OCI-LY3 (cell line): ENCODE measurements at regions not wholly inside any gene's neighbourhood (a gene's known extent, or its start where the extent isn't known, plus 50 kb on each side); places are given as distances from the start of the nearest gene placed in this dataset.

Experiments
- EZH2phosphoT487 ChIP-seq: fragments of 200-600 bp; shearing (Covaris generic); IDR thresholded peaks from 2 replicates; pipeline ENCODE4 v1.6.1; 2018; ENCODE audit warnings: antibody characterized with exemption, mixed run types, low read depth
- TF ChIP-seq, protein P1 (sequence below): fragments of 200-600, 300-600 bp; sonication (generic); IDR thresholded peaks from 2 replicates; pipeline ENCODE4 v1.5.1; 2014; ENCODE audit warnings: antibody characterized with exemption, low read length, low read depth

DNA sequence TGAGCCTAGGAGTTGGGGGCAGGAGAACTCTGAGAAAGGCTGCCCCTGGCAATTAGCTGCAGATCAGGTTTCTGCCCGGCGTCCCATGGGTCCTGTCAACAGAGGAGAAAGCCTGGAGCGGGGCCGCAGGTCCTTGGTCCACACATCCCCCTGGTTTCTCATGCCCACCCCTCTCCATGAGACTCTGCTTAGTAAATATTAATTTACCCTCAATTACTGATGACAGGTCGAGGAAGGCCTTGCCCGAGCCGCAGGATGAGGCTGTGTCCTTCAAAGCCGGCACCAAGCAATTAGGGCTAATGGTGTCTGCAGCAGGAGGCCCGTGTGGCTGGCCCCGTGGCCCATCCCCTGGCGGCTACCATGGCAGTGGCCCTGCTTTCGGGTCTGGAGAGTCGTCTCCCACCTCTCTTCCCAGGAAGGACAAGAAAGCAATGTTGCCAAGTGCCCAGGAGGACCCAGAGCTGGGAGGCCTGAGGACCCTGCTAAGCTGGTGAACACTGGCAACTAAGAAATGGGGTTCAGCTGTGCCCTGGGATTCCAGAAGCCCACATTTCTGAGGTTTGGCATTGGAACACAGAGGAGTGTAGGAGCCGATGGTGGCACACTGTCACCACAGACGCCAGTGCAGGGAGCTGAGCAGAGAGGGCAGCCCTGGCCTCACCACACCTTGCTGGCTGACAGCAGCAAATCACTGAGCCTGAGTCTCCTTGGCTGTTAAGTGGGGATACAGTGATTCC is 114.6 kb downstream of the CPZ start:
- TF ChIP-seq, protein P1, sequence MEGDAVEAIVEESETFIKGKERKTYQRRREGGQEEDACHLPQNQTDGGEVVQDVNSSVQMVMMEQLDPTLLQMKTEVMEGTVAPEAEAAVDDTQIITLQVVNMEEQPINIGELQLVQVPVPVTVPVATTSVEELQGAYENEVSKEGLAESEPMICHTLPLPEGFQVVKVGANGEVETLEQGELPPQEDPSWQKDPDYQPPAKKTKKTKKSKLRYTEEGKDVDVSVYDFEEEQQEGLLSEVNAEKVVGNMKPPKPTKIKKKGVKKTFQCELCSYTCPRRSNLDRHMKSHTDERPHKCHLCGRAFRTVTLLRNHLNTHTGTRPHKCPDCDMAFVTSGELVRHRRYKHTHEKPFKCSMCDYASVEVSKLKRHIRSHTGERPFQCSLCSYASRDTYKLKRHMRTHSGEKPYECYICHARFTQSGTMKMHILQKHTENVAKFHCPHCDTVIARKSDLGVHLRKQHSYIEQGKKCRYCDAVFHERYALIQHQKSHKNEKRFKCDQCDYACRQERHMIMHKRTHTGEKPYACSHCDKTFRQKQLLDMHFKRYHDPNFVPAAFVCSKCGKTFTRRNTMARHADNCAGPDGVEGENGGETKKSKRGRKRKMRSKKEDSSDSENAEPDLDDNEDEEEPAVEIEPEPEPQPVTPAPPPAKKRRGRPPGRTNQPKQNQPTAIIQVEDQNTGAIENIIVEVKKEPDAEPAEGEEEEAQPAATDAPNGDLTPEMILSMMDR = no peak
- no peak for TF ChIP-seq EZH2phosphoT487
